Liver (tissue), 8 donors: ENCODE measurements at regions not wholly inside any gene's neighbourhood (a gene's known extent, or its start where the extent isn't known, plus 50 kb on each side); places are given as distances from the start of the nearest gene placed in this dataset.

Experiments used
- DNase-seq: peaks from one replicate; pipeline ENCODE4 v3.0.0-alpha.2; 2017; ENCODE audit warnings: low spot score
- H3K27ac ChIP-seq, 2 donors: one replicate each; pipeline ENCODE4 v1.7.0; 2013; ENCODE audit warnings: inconsistent platforms in 2 of 2, low read length in 2 of 2, control low read depth in 1 of 2, low read depth in 1 of 2, mild to moderate bottlenecking in 1 of 2
- H3K27me3 ChIP-seq, 4 donors: one replicate each; pipeline versions ENCODE4 v1.6.1 to v1.7.0; 2013; ENCODE audit warnings: low read length in 3 of 4, inconsistent platforms in 1 of 4, mild to moderate bottlenecking in 1 of 4, moderate library complexity in 1 of 4; ENCODE audit not compliant: control insufficient read depth in 4 of 4, insufficient read depth in 4 of 4
- H3K36me3 ChIP-seq, 4 donors: one replicate each; pipeline versions ENCODE4 v1.6.1 to v1.7.0; 2013; ENCODE audit warnings: low read length in 3 of 4, mild to moderate bottlenecking in 3 of 4, low read depth in 1 of 4, moderate library complexity in 1 of 4; ENCODE audit not compliant: control insufficient read depth in 4 of 4, insufficient read depth in 3 of 4
- H3K4me1 ChIP-seq, 4 donors: one replicate each; pipeline versions ENCODE4 v1.6.1 to v1.7.0; 2013; ENCODE audit warnings: low read length in 3 of 4, mild to moderate bottlenecking in 3 of 4, moderate library complexity in 1 of 4; ENCODE audit not compliant: control insufficient read depth in 4 of 4, insufficient read depth in 4 of 4
- H3K4me3 ChIP-seq, 3 donors: one replicate each; pipeline versions ENCODE4 v1.6.1 to v1.7.0; 2013; ENCODE audit warnings: low read length in 3 of 3, control low read depth in 1 of 3, low read depth in 1 of 3, mild to moderate bottlenecking in 1 of 3
- H3K9ac ChIP-seq, 2 donors: one replicate each; pipeline ENCODE4 v1.7.0; 2013; ENCODE audit warnings: low read length in 2 of 2, mild to moderate bottlenecking in 2 of 2, moderate library complexity in 2 of 2, control low read depth in 1 of 2, low read depth in 1 of 2
- H3K9me3 ChIP-seq, 4 donors: one replicate each; pipeline versions ENCODE4 v1.6.1 to v1.7.0; 2013; ENCODE audit warnings: low read length in 3 of 4; ENCODE audit not compliant: control insufficient read depth in 4 of 4
- EGR1 ChIP-seq, 2 donors: IDR thresholded peaks; 2 replicates each; pipeline ENCODE4 v1.6.1; 2016 to 2018; ENCODE audit warnings: antibody characterized with exemption in 2 of 2, low read depth in 2 of 2
- FOXA1 ChIP-seq: IDR thresholded peaks from 2 replicates; pipeline ENCODE4 v1.6.1; 2016; ENCODE audit warnings: antibody characterized with exemption
- FOXA2 ChIP-seq: IDR thresholded peaks from 2 replicates; pipeline ENCODE4 v1.6.1; 2016; ENCODE audit warnings: antibody characterized with exemption
- GABPA ChIP-seq, 2 donors: IDR thresholded peaks in 1 of 2; conservative IDR thresholded peaks in 1 of 2; 2 replicates each; pipeline ENCODE4 v1.6.1; 2016; ENCODE audit warnings: antibody characterized with exemption in 2 of 2, mild to moderate bottlenecking in 1 of 2, moderate library complexity in 1 of 2
- HNF4A ChIP-seq, 2 donors: conservative IDR thresholded peaks; 2 replicates each; pipeline ENCODE4 v1.6.1; 2016; ENCODE audit warnings: antibody characterized with exemption in 2 of 2, mild to moderate bottlenecking in 2 of 2
- HNF4G ChIP-seq: IDR thresholded peaks from 2 replicates; pipeline ENCODE4 v1.6.1; 2016; ENCODE audit warnings: antibody characterized with exemption
- JUND ChIP-seq, 2 donors: IDR thresholded peaks; 2 replicates each; pipeline ENCODE4 v1.6.1; 2016; ENCODE audit warnings: antibody characterized with exemption in 2 of 2
- NR2F2 ChIP-seq: IDR thresholded peaks from 2 replicates; pipeline ENCODE4 v1.6.1; 2016; ENCODE audit warnings: antibody characterized with exemption
- RAD21 ChIP-seq, 2 donors: IDR thresholded peaks; 2 replicates each; pipeline ENCODE4 v1.6.1; 2016; ENCODE audit warnings: antibody characterized with exemption in 2 of 2, mild to moderate bottlenecking in 2 of 2
- RXRA ChIP-seq, 2 donors: IDR thresholded peaks; 2 replicates each; pipeline ENCODE4 v1.6.1; 2017 to 2018; ENCODE audit warnings: antibody characterized with exemption in 2 of 2, mild to moderate bottlenecking in 1 of 2
- SP1 ChIP-seq: IDR thresholded peaks from 2 replicates; pipeline ENCODE4 v1.6.1; 2018; ENCODE audit warnings: antibody characterized with exemption, mild to moderate bottlenecking
- TAF1 ChIP-seq: conservative IDR thresholded peaks from 2 replicates; pipeline ENCODE4 v1.6.1; 2016; ENCODE audit warnings: antibody characterized with exemption, mild to moderate bottlenecking
- YY1 ChIP-seq: IDR thresholded peaks from 2 replicates; pipeline ENCODE4 v1.6.1; 2016; ENCODE audit warnings: antibody characterized with exemption, mild to moderate bottlenecking
- WGBS: extraction: QIAGEN DNeasy Blood & Tissue Kit; methylation state at CpG from one replicate; pipeline ENCODE4 v1.1.7; 2013; 5-methylcytosine and 5-hydroxymethylcytosine counted together
- TF ChIP-seq, protein P1 (sequence below): fragments of 150-350 bp; IDR thresholded peaks from 2 replicates; pipeline ENCODE4 v1.5.1; 2017; ENCODE audit warnings: improper control_type of control experiment, low read depth, low read length; ENCODE audit not compliant: missing input control
- TF ChIP-seq, protein P2 (sequence below): IDR thresholded peaks from 2 replicates; pipeline ENCODE4 v1.6.1; 2016; ENCODE audit warnings: antibody characterized with exemption, mild to moderate bottlenecking
- TF ChIP-seq, protein P3 (sequence below): IDR thresholded peaks from 2 replicates; pipeline ENCODE4 v1.6.1; 2016; ENCODE audit warnings: antibody characterized with exemption
- TF ChIP-seq, protein P4 (sequence below): IDR thresholded peaks from 2 replicates; pipeline ENCODE4 v1.6.1; 2016; ENCODE audit warnings: antibody characterized with exemption
- TF ChIP-seq, protein P5 (sequence below): IDR thresholded peaks from 2 replicates; pipeline ENCODE4 v1.6.1; 2016; ENCODE audit warnings: antibody characterized with exemption
- donor health status: healthy.
- donor health status: healthy.
- donor health status: healthy.
- donor health status: healthy.
- donor health status: healthy.

DNA sequence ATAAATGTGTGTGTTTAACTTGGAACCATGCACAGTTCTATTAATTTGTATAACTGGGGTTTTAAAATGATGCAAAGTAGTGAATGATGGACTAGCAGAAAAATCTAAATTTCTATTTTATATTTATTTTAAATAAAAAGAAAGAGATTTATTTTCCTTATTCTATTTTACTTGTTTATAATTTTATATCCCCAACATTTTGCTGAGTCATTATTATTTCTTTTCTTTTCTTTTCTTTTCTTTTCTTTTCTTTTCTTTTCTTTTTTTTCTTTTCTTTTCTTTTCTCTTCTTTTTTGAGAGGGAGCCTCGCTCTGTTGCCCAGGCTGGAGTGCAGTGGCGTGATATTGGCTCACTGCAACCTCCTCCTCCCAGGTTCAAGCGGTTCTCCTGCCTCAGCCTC is 395.0 kb upstream of the NCAM2 start:
- H3K36me3 ChIP-seq: no peaks in the 10 kb centered on the region
- no peaks in the 10 kb centered on the region for H3K4me1 ChIP-seq
- H3K4me3 ChIP-seq: no peak overlapping the region
- no peak for DNase-seq
- H3K9ac ChIP-seq: no peak overlapping the region
- H3K27ac ChIP-seq: no peak overlapping the region
- WGBS: 81% methylated on average over 3 of the region's 3 CpGs
- H3K9me3 ChIP-seq: no peaks in the 10 kb centered on the region
- H3K27me3 ChIP-seq: no peaks in the 10 kb centered on the region
- TF ChIP-seq, protein P1, sequence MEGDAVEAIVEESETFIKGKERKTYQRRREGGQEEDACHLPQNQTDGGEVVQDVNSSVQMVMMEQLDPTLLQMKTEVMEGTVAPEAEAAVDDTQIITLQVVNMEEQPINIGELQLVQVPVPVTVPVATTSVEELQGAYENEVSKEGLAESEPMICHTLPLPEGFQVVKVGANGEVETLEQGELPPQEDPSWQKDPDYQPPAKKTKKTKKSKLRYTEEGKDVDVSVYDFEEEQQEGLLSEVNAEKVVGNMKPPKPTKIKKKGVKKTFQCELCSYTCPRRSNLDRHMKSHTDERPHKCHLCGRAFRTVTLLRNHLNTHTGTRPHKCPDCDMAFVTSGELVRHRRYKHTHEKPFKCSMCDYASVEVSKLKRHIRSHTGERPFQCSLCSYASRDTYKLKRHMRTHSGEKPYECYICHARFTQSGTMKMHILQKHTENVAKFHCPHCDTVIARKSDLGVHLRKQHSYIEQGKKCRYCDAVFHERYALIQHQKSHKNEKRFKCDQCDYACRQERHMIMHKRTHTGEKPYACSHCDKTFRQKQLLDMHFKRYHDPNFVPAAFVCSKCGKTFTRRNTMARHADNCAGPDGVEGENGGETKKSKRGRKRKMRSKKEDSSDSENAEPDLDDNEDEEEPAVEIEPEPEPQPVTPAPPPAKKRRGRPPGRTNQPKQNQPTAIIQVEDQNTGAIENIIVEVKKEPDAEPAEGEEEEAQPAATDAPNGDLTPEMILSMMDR: no peak
- no peak for TF ChIP-seq EGR1 (IDR thresholded peaks at IDR 0.05; ENCODE audit: low read depth in 2 of 2)

DNA sequence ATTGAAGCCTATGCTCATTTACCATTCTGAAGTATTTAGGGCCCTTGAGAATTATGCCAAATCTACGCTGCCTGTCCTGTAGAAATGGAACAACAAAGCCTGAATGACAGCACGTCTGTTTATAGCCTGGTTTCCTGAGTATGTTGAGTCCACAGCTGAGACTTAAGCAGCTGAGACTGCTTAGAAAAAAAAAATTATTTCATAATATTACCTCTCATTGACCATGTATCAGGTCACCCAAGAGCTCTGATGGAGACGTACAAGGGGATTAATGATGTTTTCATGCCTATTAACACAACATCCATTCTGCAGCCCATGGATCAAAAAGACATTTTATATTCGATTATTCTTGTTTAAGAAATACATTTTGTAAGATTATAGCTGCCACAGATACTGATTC is 387.2 kb upstream of the NCAM2 start:
- H3K9ac ChIP-seq: no peak overlapping the region
- no peaks in the 10 kb centered on the region for H3K9me3 ChIP-seq
- TF ChIP-seq TAF1 (no peak), HNF4G (no peak), HNF4A (conservative IDR thresholded peaks at IDR 0.05) (no peak), YY1 (no peak), GABPA (IDR thresholded peaks at IDR 0.05 in 1 of 2, conservative IDR thresholded peaks at IDR 0.05 in 1 of 2) (no peak), JUND (IDR thresholded peaks at IDR 0.05) (no peak), FOXA2 (no peak), RXRA (IDR thresholded peaks at IDR 0.05) (no peak), EGR1 (IDR thresholded peaks at IDR 0.05; ENCODE audit: low read depth in 2 of 2) (no peak), SP1 (no peak), RAD21 (IDR thresholded peaks at IDR 0.05) (no peak), NR2F2 (no peak), FOXA1 (no peak)
- TF ChIP-seq, protein P2, sequence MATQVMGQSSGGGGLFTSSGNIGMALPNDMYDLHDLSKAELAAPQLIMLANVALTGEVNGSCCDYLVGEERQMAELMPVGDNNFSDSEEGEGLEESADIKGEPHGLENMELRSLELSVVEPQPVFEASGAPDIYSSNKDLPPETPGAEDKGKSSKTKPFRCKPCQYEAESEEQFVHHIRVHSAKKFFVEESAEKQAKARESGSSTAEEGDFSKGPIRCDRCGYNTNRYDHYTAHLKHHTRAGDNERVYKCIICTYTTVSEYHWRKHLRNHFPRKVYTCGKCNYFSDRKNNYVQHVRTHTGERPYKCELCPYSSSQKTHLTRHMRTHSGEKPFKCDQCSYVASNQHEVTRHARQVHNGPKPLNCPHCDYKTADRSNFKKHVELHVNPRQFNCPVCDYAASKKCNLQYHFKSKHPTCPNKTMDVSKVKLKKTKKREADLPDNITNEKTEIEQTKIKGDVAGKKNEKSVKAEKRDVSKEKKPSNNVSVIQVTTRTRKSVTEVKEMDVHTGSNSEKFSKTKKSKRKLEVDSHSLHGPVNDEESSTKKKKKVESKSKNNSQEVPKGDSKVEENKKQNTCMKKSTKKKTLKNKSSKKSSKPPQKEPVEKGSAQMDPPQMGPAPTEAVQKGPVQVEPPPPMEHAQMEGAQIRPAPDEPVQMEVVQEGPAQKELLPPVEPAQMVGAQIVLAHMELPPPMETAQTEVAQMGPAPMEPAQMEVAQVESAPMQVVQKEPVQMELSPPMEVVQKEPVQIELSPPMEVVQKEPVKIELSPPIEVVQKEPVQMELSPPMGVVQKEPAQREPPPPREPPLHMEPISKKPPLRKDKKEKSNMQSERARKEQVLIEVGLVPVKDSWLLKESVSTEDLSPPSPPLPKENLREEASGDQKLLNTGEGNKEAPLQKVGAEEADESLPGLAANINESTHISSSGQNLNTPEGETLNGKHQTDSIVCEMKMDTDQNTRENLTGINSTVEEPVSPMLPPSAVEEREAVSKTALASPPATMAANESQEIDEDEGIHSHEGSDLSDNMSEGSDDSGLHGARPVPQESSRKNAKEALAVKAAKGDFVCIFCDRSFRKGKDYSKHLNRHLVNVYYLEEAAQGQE: no peak
- TF ChIP-seq, protein P3, sequence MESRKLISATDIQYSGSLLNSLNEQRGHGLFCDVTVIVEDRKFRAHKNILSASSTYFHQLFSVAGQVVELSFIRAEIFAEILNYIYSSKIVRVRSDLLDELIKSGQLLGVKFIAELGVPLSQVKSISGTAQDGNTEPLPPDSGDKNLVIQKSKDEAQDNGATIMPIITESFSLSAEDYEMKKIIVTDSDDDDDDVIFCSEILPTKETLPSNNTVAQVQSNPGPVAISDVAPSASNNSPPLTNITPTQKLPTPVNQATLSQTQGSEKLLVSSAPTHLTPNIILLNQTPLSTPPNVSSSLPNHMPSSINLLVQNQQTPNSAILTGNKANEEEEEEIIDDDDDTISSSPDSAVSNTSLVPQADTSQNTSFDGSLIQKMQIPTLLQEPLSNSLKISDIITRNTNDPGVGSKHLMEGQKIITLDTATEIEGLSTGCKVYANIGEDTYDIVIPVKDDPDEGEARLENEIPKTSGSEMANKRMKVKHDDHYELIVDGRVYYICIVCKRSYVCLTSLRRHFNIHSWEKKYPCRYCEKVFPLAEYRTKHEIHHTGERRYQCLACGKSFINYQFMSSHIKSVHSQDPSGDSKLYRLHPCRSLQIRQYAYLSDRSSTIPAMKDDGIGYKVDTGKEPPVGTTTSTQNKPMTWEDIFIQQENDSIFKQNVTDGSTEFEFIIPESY: no peak
- TF ChIP-seq, protein P4, sequence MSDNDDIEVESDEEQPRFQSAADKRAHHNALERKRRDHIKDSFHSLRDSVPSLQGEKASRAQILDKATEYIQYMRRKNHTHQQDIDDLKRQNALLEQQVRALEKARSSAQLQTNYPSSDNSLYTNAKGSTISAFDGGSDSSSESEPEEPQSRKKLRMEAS: no peak
- TF ChIP-seq, protein P5, sequence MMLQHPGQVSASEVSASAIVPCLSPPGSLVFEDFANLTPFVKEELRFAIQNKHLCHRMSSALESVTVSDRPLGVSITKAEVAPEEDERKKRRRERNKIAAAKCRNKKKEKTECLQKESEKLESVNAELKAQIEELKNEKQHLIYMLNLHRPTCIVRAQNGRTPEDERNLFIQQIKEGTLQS: no peak
- TF ChIP-seq, protein P1: no peak
- WGBS: 58% methylated on average over 4 of the region's 4 CpGs
- H3K4me3 ChIP-seq: no peak overlapping the region
- H3K4me1 ChIP-seq: no peaks in the 10 kb centered on the region
- H3K36me3 ChIP-seq: no peaks in the 10 kb centered on the region
- no peak overlapping the region for H3K27ac ChIP-seq
- H3K27me3 ChIP-seq: no peaks in the 10 kb centered on the region
- DNase-seq: no peak
